H1 (cell line): ENCODE measurements at regions not wholly inside any gene's neighbourhood (a gene's known extent, or its start where the extent isn't known, plus 50 kb on each side); places are given as distances from the start of the nearest gene placed in this dataset.

Source experiments
- CTCF ChIA-PET: fragments of 300-600 bp; sonication (Branson Sonifier 250); formaldehyde crosslinking; loops from one replicate; lab custom pipeline; 2021; ENCODE audit not compliant: partially characterized antibody; lab: Charles Lee
- POLR2A ChIA-PET: fragments of 300-600 bp; sonication (Branson Sonifier 250); formaldehyde crosslinking; loops from one replicate; lab custom pipeline; 2021; ENCODE audit warnings: inconsistent platforms; ENCODE audit not compliant: partially characterized antibody; lab: Charles Lee
- DNase-seq, 2 experiments: peaks; one replicate each; pipeline versions ENCODE4 v3.0.0 to v3.0.0-alpha.2; 2010 to 2022; ENCODE audit warnings: low spot score in 2 of 2, low read depth in 1 of 2, mixed read lengths in 1 of 2
- FAIRE-seq: peaks from 2 replicates; lab custom pipeline; 2011; peaks lifted over from hg19 to GRCh38; lab: Jason Lieb, UNC
- H2AFZ ChIP-seq: 2 replicates; pipeline ENCODE4 v1.8.1; 2012; ENCODE audit warnings: low read length, inconsistent platforms
- H2AK5ac ChIP-seq: 2 replicates; pipeline ENCODE4 v1.6.1; 2013; ENCODE audit warnings: low read depth, low read length
- H2BK120ac ChIP-seq: replicated peaks from 2 replicates; pipeline ENCODE3; 2013; ENCODE audit warnings: low read depth, low read length, inconsistent platforms
- H2BK12ac ChIP-seq: 2 replicates; pipeline ENCODE4 v1.6.1; 2013; ENCODE audit warnings: low read depth, low read length
- H2BK15ac ChIP-seq: 2 replicates; pipeline ENCODE4 v1.6.1; 2013; ENCODE audit warnings: low read length
- H2BK20ac ChIP-seq: 2 replicates; pipeline ENCODE4 v1.6.1; 2013; ENCODE audit warnings: low read length
- H2BK5ac ChIP-seq: 2 replicates; pipeline ENCODE4 v1.6.1; 2013; ENCODE audit warnings: low read depth, low read length
- H3K14ac ChIP-seq: 2 replicates; pipeline ENCODE4 v1.6.1; 2013; ENCODE audit warnings: inconsistent platforms; ENCODE audit not compliant: insufficient read length
- H3K18ac ChIP-seq: 2 replicates; pipeline ENCODE4 v1.6.1; 2013; ENCODE audit warnings: low read length; ENCODE audit errors: extremely low read depth
- H3K23ac ChIP-seq: 2 replicates; pipeline ENCODE4 v1.6.1; 2013; ENCODE audit warnings: inconsistent platforms; ENCODE audit not compliant: insufficient read length
- H3K23me2 ChIP-seq: 2 replicates; pipeline ENCODE4 v1.6.1; 2013; ENCODE audit warnings: low read depth, low read length
- H3K27ac ChIP-seq: 2 replicates; pipeline ENCODE4 v1.6.1; 2011; ENCODE audit warnings: low read depth, low read length, inconsistent platforms
- H3K27me3 ChIP-seq, 4 experiments: replicated peaks in 1 of 4; 1 replicate in 1 of 4; 2 replicates in 3 of 4; pipeline versions ENCODE4 v1.6.1 to v1.8.1; 2011 to 2013; ENCODE audit warnings: low read length in 3 of 4, mild to moderate bottlenecking in 3 of 4, inconsistent platforms in 2 of 4, mixed read lengths in 2 of 4, moderate library complexity in 1 of 4; ENCODE audit not compliant: control insufficient read depth in 3 of 4, insufficient read depth in 3 of 4; ENCODE audit errors: extremely low read depth in 1 of 4
- H3K36me3 ChIP-seq, 4 experiments: 2 replicates each; pipeline versions ENCODE4 v1.6.1 to v1.8.1; 2011 to 2013; ENCODE audit warnings: mild to moderate bottlenecking in 4 of 4, low read length in 3 of 4, moderate library complexity in 2 of 4, control low read depth in 1 of 4, inconsistent platforms in 1 of 4; ENCODE audit not compliant: insufficient read depth in 4 of 4, control insufficient read depth in 2 of 4
- H3K4ac ChIP-seq: replicated peaks from 2 replicates; pipeline ENCODE3; 2013; ENCODE audit warnings: low read length, low read depth, mixed read lengths, inconsistent platforms; ENCODE audit not compliant: insufficient read length
- H3K4me1 ChIP-seq, 4 experiments: replicated peaks in 1 of 4; 1 replicate in 1 of 4; 2 replicates in 3 of 4; pipeline versions ENCODE4 v1.6.1 to v1.8.1; 2011 to 2013; ENCODE audit warnings: low read length in 3 of 4, inconsistent platforms in 2 of 4, mixed read lengths in 1 of 4; ENCODE audit not compliant: insufficient read depth in 4 of 4, control insufficient read depth in 3 of 4
- H3K4me2 ChIP-seq, 2 experiments: 2 replicates each; pipeline versions ENCODE4 v1.6.1 to v1.8.1; 2011 to 2013; ENCODE audit warnings: low read depth in 2 of 2, low read length in 2 of 2, control low read depth in 1 of 2, inconsistent platforms in 1 of 2, mild to moderate bottlenecking in 1 of 2; ENCODE audit not compliant: insufficient read depth in 1 of 2
- H3K4me3 ChIP-seq, 4 experiments: fragments of 200-600, 300-600 bp in 1 of 4; sonication (generic), shearing (Covaris generic), sonication (Bioruptor Twin) in 1 of 4; 2 replicates each; pipeline versions ENCODE4 v1.5.1 to v1.8.1; 2011 to 2016; ENCODE audit warnings: low read length in 4 of 4, low read depth in 3 of 4, control low read depth in 2 of 4, inconsistent platforms in 2 of 4, mild to moderate bottlenecking in 2 of 4, mixed read lengths in 1 of 4, moderate library complexity in 1 of 4; ENCODE audit not compliant: insufficient read depth in 2 of 4; ENCODE audit errors: extremely low read depth in 1 of 4
- H3K56ac ChIP-seq: replicated peaks from 2 replicates; pipeline ENCODE3; 2013; ENCODE audit warnings: low read depth, mild to moderate bottlenecking, mixed read lengths, low read length, inconsistent platforms; ENCODE audit not compliant: insufficient read length
- H3K79me1 ChIP-seq: 2 replicates; pipeline ENCODE4 v1.6.1; 2013; ENCODE audit warnings: low read depth, low read length, control low read depth
- H3K79me2 ChIP-seq, 2 experiments: 2 replicates each; pipeline versions ENCODE4 v1.6.1 to v1.8.1; 2012 to 2013; ENCODE audit warnings: low read length in 2 of 2, mild to moderate bottlenecking in 2 of 2, inconsistent platforms in 1 of 2; ENCODE audit not compliant: insufficient read depth in 2 of 2, control insufficient read depth in 1 of 2
- H3K9ac ChIP-seq, 4 experiments: replicated peaks in 1 of 4; 1 replicate in 1 of 4; 2 replicates in 3 of 4; pipeline versions ENCODE4 v1.6.1 to v1.8.1; 2011 to 2013; ENCODE audit warnings: low read depth in 3 of 4, low read length in 3 of 4, control low read depth in 2 of 4, mild to moderate bottlenecking in 2 of 4, moderate library complexity in 2 of 4, inconsistent platforms in 1 of 4; ENCODE audit errors: extremely low read depth in 1 of 4
- H3K9me3 ChIP-seq, 2 experiments: 2 replicates each; pipeline versions ENCODE4 v1.6.1 to v1.8.1; 2012 to 2013; ENCODE audit warnings: mild to moderate bottlenecking in 2 of 2, moderate library complexity in 2 of 2, control low read depth in 1 of 2, inconsistent platforms in 1 of 2, low read depth in 1 of 2, low read length in 1 of 2, mixed read lengths in 1 of 2; ENCODE audit not compliant: insufficient read depth in 2 of 2
- H4K20me1 ChIP-seq, 2 experiments: replicated peaks in 1 of 2; 2 replicates each; pipeline versions ENCODE3 to v1.8.1; 2011 to 2013; ENCODE audit warnings: inconsistent platforms in 2 of 2, low read length in 2 of 2, mild to moderate bottlenecking in 1 of 2; ENCODE audit not compliant: insufficient read depth in 2 of 2, control insufficient read depth in 1 of 2
- H4K5ac ChIP-seq: 2 replicates; pipeline ENCODE4 v1.6.1; 2013; ENCODE audit warnings: low read length, low read depth, mixed read lengths, inconsistent platforms; ENCODE audit not compliant: insufficient read length
- H4K8ac ChIP-seq: 2 replicates; pipeline ENCODE4 v1.8.0; 2013; ENCODE audit warnings: mild to moderate bottlenecking, moderate library complexity, low read length, inconsistent platforms; ENCODE audit not compliant: insufficient read depth; ENCODE audit errors: extremely low read depth
- H4K91ac ChIP-seq: replicated peaks from 2 replicates; pipeline ENCODE3; 2013; ENCODE audit warnings: low read length, mixed read lengths, inconsistent platforms; ENCODE audit not compliant: insufficient read length
- GTF2F1 ChIP-seq: IDR thresholded peaks from 2 replicates; pipeline ENCODE4 v1.6.1; 2012; ENCODE audit warnings: low read depth, low read length, improper control_type of control experiment, borderline replicate concordance
- JUN ChIP-seq: IDR thresholded peaks from 2 replicates; pipeline ENCODE4 v1.6.1; 2011; ENCODE audit warnings: low read depth, mild to moderate bottlenecking, improper control_type of control experiment, low read length
- NANOG ChIP-seq: IDR thresholded peaks from 2 replicates; pipeline ENCODE4 v1.6.1; 2011; ENCODE audit warnings: low read length, low read depth, mild to moderate bottlenecking, inconsistent platforms; ENCODE audit not compliant: insufficient read depth, poor library complexity, severe bottlenecking
- SIN3A ChIP-seq, 2 experiments: IDR thresholded peaks in 1 of 2; conservative IDR thresholded peaks in 1 of 2; 2 replicates each; pipeline ENCODE4 v1.6.1; 2011 to 2012; ENCODE audit warnings: low read length in 2 of 2, improper control_type of control experiment in 1 of 2, low read depth in 1 of 2, mild to moderate bottlenecking in 1 of 2
- WGBS, 2 experiments: shearing (Covaris generic) in 1 of 2; methylation state at CpG; one replicate each; pipeline versions ENCODE4 v1.1.6 to v1.1.7; 2013 to 2015; ENCODE audit warnings: low lambda C conversion rate in 2 of 2, mixed read lengths in 2 of 2, inconsistent platforms in 1 of 2, low coverage in 1 of 2, missing lambda C conversion rate in 1 of 2; ENCODE audit not compliant: insufficient replicate concordance in 2 of 2, insufficient coverage in 1 of 2, insufficient read length in 1 of 2; ENCODE audit errors: extremely low coverage in 1 of 2, missing lambda C conversion rate in 1 of 2; 5-methylcytosine and 5-hydroxymethylcytosine counted together

- Histone ChIP-seq H3K4me1 (no peaks in the 10 kb centered on the region), H4K5ac (no peak overlapping the region), H3K36me3 (no peaks in the 10 kb centered on the region), H2BK12ac (no peak overlapping the region), H2BK120ac (no peak overlapping the region), H2BK20ac (no peak overlapping the region), H3K9me3 (no peaks in the 10 kb centered on the region), H4K20me1 (no peaks in the 10 kb centered on the region), H3K4me3 (no peak overlapping the region), H3K27ac (no peak overlapping the region), H3K79me1 (no peaks in the 10 kb centered on the region), H3K79me2 (no peaks in the 10 kb centered on the region), H3K23me2 (no peaks in the 10 kb centered on the region), H2AK5ac (no peak overlapping the region), H2BK5ac (no peak overlapping the region), H3K9ac (no peak overlapping the region), H2AFZ (no peak overlapping the region), H4K8ac (no peak overlapping the region), H3K23ac (no peak overlapping the region), H3K14ac (no peak overlapping the region), H2BK15ac (no peak overlapping the region), H4K91ac (no peak overlapping the region), H3K4me2 (no peak overlapping the region), H3K18ac (no peak overlapping the region), H3K27me3 (no peaks in the 10 kb centered on the region), H3K56ac (no peak overlapping the region), H3K4ac (no peak overlapping the region)
- POLR2A ChIA-PET, result no interaction called here
- CTCF ChIA-PET, result no interaction called here
- FAIRE-seq, result no peak
- TF ChIP-seq JUN, result no peak
- TF ChIP-seq SIN3A (conservative IDR thresholded peaks at IDR 0.05 in 1 of 2, IDR thresholded peaks at IDR 0.05 in 1 of 2; ENCODE audit: low read depth in 1 of 2, low read length in 2 of 2), result no peak
- no peak for TF ChIP-seq GTF2F1
- TF ChIP-seq NANOG, result no peak
- DNase-seq, result no peak
- WGBS, 2 experiments, result 71% methylated on average over 8 of the region's 8 CpGs; no CpG with 5 or more reads in 1 of the 2 experiments
Observed at GRCh38 chr21:35321322-35322200, 272.5 kb upstream of the RUNX1 start.
